Kidney glomerular epithelial cell (primary cell): ENCODE measurements at regions not wholly inside any gene's neighbourhood (a gene's known extent, or its start where the extent isn't known, plus 50 kb on each side); places are given as distances from the start of the nearest gene placed in this dataset.

Source experiments
- DNase-seq: peaks from one replicate; lab custom pipeline; 2025; lab: John Stamatoyannopoulos, UW

GRCh38 chr4:136528131-136528530 is 1004.2 kb downstream of the PCDH18 start:
- DNase-seq: no peak

GRCh38 chr4:136526517-136526916 is 1005.8 kb downstream of the PCDH18 start:
- peak; percentile 50 for DNase-seq

GRCh38 chr4:136524039-136524438 is 1008.3 kb downstream of the PCDH18 start:
- DNase-seq: no peak

GRCh38 chr4:136516371-136516770 is 1015.9 kb downstream of the PCDH18 start:
- no peak for DNase-seq

- no peak for DNase-seq
Measured at GRCh38 chr4:136505020-136505419, 1027.3 kb downstream of the PCDH18 start.

GRCh38 chr4:136495851-136496250 is 1036.4 kb downstream of the PCDH18 start:
- DNase-seq: no peak

- no peak for DNase-seq
Measured at GRCh38 chr4:136495076-136495475, 1037.2 kb downstream of the PCDH18 start.

GRCh38 chr4:136489101-136489500 is 1043.2 kb downstream of the PCDH18 start:
- no peak for DNase-seq

GRCh38 chr4:136484996-136485395 is 1047.3 kb downstream of the PCDH18 start:
- peak; percentile 41 for DNase-seq

- DNase-seq: no peak
Measured at GRCh38 chr4:136476753-136477152, 1055.5 kb downstream of the PCDH18 start.

- DNase-seq: no peak
Measured at GRCh38 chr4:136471051-136471450, 1061.2 kb downstream of the PCDH18 start.

- no peak for DNase-seq
Measured at GRCh38 chr4:136465691-136466090, 1066.6 kb downstream of the PCDH18 start.

GRCh38 chr4:136463941-136464340 is 1068.4 kb downstream of the PCDH18 start:
- no peak for DNase-seq

- no peak for DNase-seq
Measured at GRCh38 chr4:136461533-136461932, 1070.8 kb downstream of the PCDH18 start.

GRCh38 chr4:136458326-136458725 is 1074.0 kb downstream of the PCDH18 start:
- no peak for DNase-seq

- no peak for DNase-seq
Measured at GRCh38 chr4:136457577-136457976, 1074.7 kb downstream of the PCDH18 start.

GRCh38 chr4:136457004-136457403 is 1075.3 kb downstream of the PCDH18 start:
- no peak for DNase-seq

- no peak for DNase-seq
Measured at GRCh38 chr4:136443006-136443405, 1089.3 kb downstream of the PCDH18 start.

GRCh38 chr4:136442447-136442846 is 1089.8 kb downstream of the PCDH18 start:
- no peak for DNase-seq

- no peak for DNase-seq
Measured at GRCh38 chr4:136441629-136442282, 1090.5 kb downstream of the PCDH18 start.

GRCh38 chr4:136438645-136439044 is 1093.6 kb downstream of the PCDH18 start:
- no peak for DNase-seq

- DNase-seq: no peak
Measured at GRCh38 chr4:136424052-136424451, 1108.2 kb downstream of the PCDH18 start.

- DNase-seq: no peak
Measured at GRCh38 chr4:136414981-136415380, 1117.3 kb downstream of the PCDH18 start.

- peak; percentile 1 for DNase-seq
Measured at GRCh38 chr4:136412708-136413107, 1119.6 kb downstream of the PCDH18 start.
